ENCODE measurements at regions not wholly inside any gene's neighbourhood (a gene's known extent, or its start where the extent isn't known, plus 50 kb on each side); places are given as distances from the start of the nearest gene placed in this dataset.

GRCh38 chr18:49731860-49732311 is 81.4 kb downstream of the ACAA2 start:
- H3K4me3 ChIP-seq (replicated peaks; ENCODE audit: low read depth, low read length) = no peak overlapping the region
- no peak for TF ChIP-seq CTCF (IDR thresholded peaks at IDR 0.05; ENCODE audit: low read depth, low read length, missing control alignments)
- no peak for DNase-seq (ENCODE audit: extremely low read depth, low read depth)

- no peak for TF ChIP-seq CTCF (IDR thresholded peaks at IDR 0.05; ENCODE audit: low read depth, low read length, missing control alignments)
- DNase-seq (ENCODE audit: extremely low read depth, low read depth) = no peak
- H3K4me3 ChIP-seq (replicated peaks; ENCODE audit: low read depth, low read length) = no peak overlapping the region
Measured at GRCh38 chr18:49731421-49731841, 81.9 kb downstream of the ACAA2 start.

GRCh38 chr18:49730951-49731391 is 82.4 kb downstream of the ACAA2 start:
- no peak overlapping the region for H3K4me3 ChIP-seq (replicated peaks; ENCODE audit: low read depth, low read length)
- no peak for DNase-seq (ENCODE audit: extremely low read depth, low read depth)
- TF ChIP-seq CTCF (IDR thresholded peaks at IDR 0.05; ENCODE audit: low read depth, low read length, missing control alignments) = no peak

- no peak overlapping the region for H3K4me3 ChIP-seq (replicated peaks; ENCODE audit: low read depth, low read length)
- TF ChIP-seq CTCF (IDR thresholded peaks at IDR 0.05; ENCODE audit: low read depth, low read length, missing control alignments) = peak; percentile 73
- DNase-seq (ENCODE audit: extremely low read depth, low read depth) = no peak
Measured at GRCh38 chr18:49728542-49728941, 84.8 kb downstream of the ACAA2 start.

- no peak overlapping the region for H3K4me3 ChIP-seq (replicated peaks; ENCODE audit: low read depth, low read length)
- TF ChIP-seq CTCF (IDR thresholded peaks at IDR 0.05; ENCODE audit: low read depth, low read length, missing control alignments) = no peak
- DNase-seq (ENCODE audit: extremely low read depth, low read depth) = no peak
Measured at GRCh38 chr18:49727816-49728215, 85.5 kb downstream of the ACAA2 start.

- H3K4me3 ChIP-seq (replicated peaks; ENCODE audit: low read depth, low read length) = no peak overlapping the region
- no peak for DNase-seq (ENCODE audit: extremely low read depth, low read depth)
- TF ChIP-seq CTCF (IDR thresholded peaks at IDR 0.05; ENCODE audit: low read depth, low read length, missing control alignments) = no peak
Measured at GRCh38 chr18:49726675-49726963, 86.7 kb downstream of the ACAA2 start.

Measured in HFF-Myc (cell line).